Mammary epithelial cell (primary cell): ENCODE measurements at regions not wholly inside any gene's neighbourhood (a gene's known extent, or its start where the extent isn't known, plus 50 kb on each side); places are given as distances from the start of the nearest gene placed in this dataset.

Experiments
- CTCF ChIP-seq, 2 donors: IDR thresholded peaks in 1 of 2; conservative IDR thresholded peaks in 1 of 2; 2 replicates each; pipeline ENCODE4 v1.5.1; 2011 to 2012; ENCODE audit warnings: inconsistent platforms in 2 of 2, low read length in 2 of 2, mild to moderate bottlenecking in 2 of 2, control low read depth in 1 of 2, low read depth in 1 of 2; ENCODE audit not compliant: insufficient read depth in 1 of 2; ENCODE audit errors: extremely low read depth in 1 of 2
- EZH2 ChIP-seq: IDR thresholded peaks from 2 replicates; pipeline ENCODE4 v1.6.1; 2012; ENCODE audit warnings: low read length, inconsistent platforms, borderline replicate concordance

DNA sequence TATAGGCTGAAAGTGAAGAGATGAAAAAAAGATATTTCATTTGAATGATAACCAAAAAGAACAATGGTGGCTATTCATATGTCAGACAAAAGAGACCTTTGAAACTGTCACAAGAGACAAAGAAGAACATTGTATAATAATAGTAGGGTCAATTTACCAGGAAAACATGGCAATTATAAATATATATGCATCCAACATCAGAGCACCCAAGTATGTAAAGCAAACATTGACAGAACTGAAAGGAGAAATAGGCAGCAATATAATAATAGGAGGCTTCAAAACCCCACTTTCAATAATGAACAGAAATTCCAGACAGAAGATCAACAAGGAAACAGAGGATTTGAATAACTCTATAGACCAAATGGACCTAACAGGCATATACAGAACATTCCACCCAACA, 876.2 kb downstream of the GRID1 start:
- TF ChIP-seq EZH2 (no peak), CTCF (conservative IDR thresholded peaks at IDR 0.05 in 1 of 2, IDR thresholded peaks at IDR 0.05 in 1 of 2; ENCODE audit: extremely low read depth in 1 of 2, insufficient read depth in 1 of 2, low read depth in 1 of 2, low read length in 2 of 2) (no peak)
